Transverse colon (tissue), 4 donors: ENCODE measurements at regions not wholly inside any gene's neighbourhood (a gene's known extent, or its start where the extent isn't known, plus 50 kb on each side); places are given as distances from the start of the nearest gene placed in this dataset.

Experiments
- DNase-seq: peaks from one replicate; pipeline ENCODE4 v3.0.0-alpha.2; 2019
- H3K27ac ChIP-seq, 4 donors: fragments of 200-600 bp; sonication (generic); 2 replicates each; pipeline ENCODE4 v1.5.1; 2016 to 2018; ENCODE audit warnings: inconsistent platforms in 4 of 4
- H3K27me3 ChIP-seq: fragments of 200-600 bp; sonication (generic); 2 replicates; pipeline ENCODE4 v1.5.1; 2017; ENCODE audit warnings: inconsistent platforms
- H3K36me3 ChIP-seq, 4 donors: fragments of 200-600 bp; sonication (generic); 2 replicates each; pipeline ENCODE4 v1.5.1; 2017 to 2019; ENCODE audit warnings: inconsistent platforms in 4 of 4
- H3K4me1 ChIP-seq, 4 donors: fragments of 200-600 bp; sonication (generic); 2 replicates each; pipeline ENCODE4 v1.5.1; 2017 to 2020; ENCODE audit warnings: inconsistent platforms in 4 of 4
- H3K4me3 ChIP-seq, 4 donors: fragments of 200-600 bp; sonication (generic); 1 replicate in 1 of 4; 2 replicates in 3 of 4; pipeline versions ENCODE4 v1.5.1 to v1.6.1; 2017 to 2019; ENCODE audit warnings: inconsistent platforms in 4 of 4
- H3K9me3 ChIP-seq, 2 donors: fragments of 200-600 bp; sonication (generic); 2 replicates each; pipeline ENCODE4 v1.5.1; 2017 to 2019; ENCODE audit warnings: inconsistent platforms in 2 of 2
- CTCF ChIP-seq, 5 experiments: fragments of 200-600 bp in 3 of 5; fragments of 450-650 bp in 2 of 5; sonication (generic) in 3 of 5; IDR thresholded peaks; 1 replicate in 2 of 5; 2 replicates in 3 of 5; pipeline ENCODE4 v1.5.1; 2016 to 2017; ENCODE audit warnings: antibody characterized with exemption in 5 of 5, inconsistent platforms in 3 of 5, mild to moderate bottlenecking in 2 of 5, moderate library complexity in 1 of 5
- EP300 ChIP-seq: sonication (generic); formaldehyde crosslinking; IDR thresholded peaks from one replicate; pipeline ENCODE4 v1.6.1; 2017; ENCODE audit warnings: antibody characterized with exemption, low read depth
- POLR2A ChIP-seq: fragments of 450-650 bp; IDR thresholded peaks from one replicate; pipeline ENCODE4 v1.6.1; 2016; ENCODE audit warnings: antibody characterized with exemption, mild to moderate bottlenecking, moderate library complexity
- POLR2AphosphoS5 ChIP-seq, 3 donors: sonication (generic); formaldehyde crosslinking; IDR thresholded peaks; one replicate each; pipeline ENCODE4 v1.6.1; 2016; ENCODE audit warnings: antibody characterized with exemption in 3 of 3
- WGBS, 2 donors: methylation state at CpG; one replicate each; pipeline ENCODE4 v1.1.5; 2018; ENCODE audit warnings: low coverage in 1 of 2; 5-methylcytosine and 5-hydroxymethylcytosine counted together
- in situ Hi-C, 4 donors: fragments of 200-750 bp; cut with MboI; loops; one replicate each; pipeline versions ENCODE4 v1.15.0 to v1.15.1; 2017; ENCODE audit warnings: low sequenced_read_pairs in 3 of 4, low pct_ligation_motif_present in 1 of 4, low pct_unique_long_range_greater_than_20kb in 1 of 4
- intact Hi-C: fragments of 100-400 bp; cut with DNase I; formaldehyde crosslinking; loops from one replicate; pipeline ENCODE4 v1.15.1; 2023; ENCODE audit warnings: low total_unique reads

- Histone ChIP-seq H3K27ac (no peak overlapping the region), H3K27me3 (no peaks in the 10 kb centered on the region), H3K9me3 (no peaks in the 10 kb centered on the region), H3K4me3 (no peak overlapping the region), H3K4me1 (no peaks in the 10 kb centered on the region), H3K36me3 (no peaks in the 10 kb centered on the region)
- no peak for DNase-seq
- in situ Hi-C loops: no loop called here
- TF ChIP-seq POLR2AphosphoS5 (IDR thresholded peaks at IDR 0.05): no peak
- no peak for TF ChIP-seq POLR2A
- TF ChIP-seq CTCF (IDR thresholded peaks at IDR 0.05): no peak
- no peak for TF ChIP-seq EP300
- intact Hi-C loops: no loop called here
- 65 to 66% methylated on average over 2 of the region's 2 CpGs for WGBS, 2 donors
Measured at GRCh38 chr10:57884965-57885617, 382.6 kb downstream of the IPMK start.

GRCh38 chr10:57884407-57884806 lies 383.3 kb downstream of the IPMK start:
- no peak overlapping the region for H3K4me3 ChIP-seq
- in situ Hi-C loops: no loop called here
- no peaks in the 10 kb centered on the region for H3K9me3 ChIP-seq
- 35 to 39% methylated on average over 2 of the region's 2 CpGs for WGBS, 2 donors
- intact Hi-C loops: no loop called here
- TF ChIP-seq CTCF (IDR thresholded peaks at IDR 0.05): no peak
- no peak for TF ChIP-seq POLR2AphosphoS5 (IDR thresholded peaks at IDR 0.05)
- no peak for TF ChIP-seq POLR2A
- TF ChIP-seq EP300: no peak
- no peak overlapping the region for H3K27ac ChIP-seq
- H3K36me3 ChIP-seq: no peaks in the 10 kb centered on the region
- no peak for DNase-seq
- no peaks in the 10 kb centered on the region for H3K27me3 ChIP-seq
- no peaks in the 10 kb centered on the region for H3K4me1 ChIP-seq

- no peaks in the 10 kb centered on the region for H3K36me3 ChIP-seq
- H3K4me3 ChIP-seq: no peak overlapping the region
- intact Hi-C loops (no loop called here), in situ Hi-C loops (no loop called here)
- H3K27me3 ChIP-seq: no peaks in the 10 kb centered on the region
- H3K9me3 ChIP-seq: no peaks in the 10 kb centered on the region
- no peaks in the 10 kb centered on the region for H3K4me1 ChIP-seq
- no peak for TF ChIP-seq POLR2AphosphoS5 (IDR thresholded peaks at IDR 0.05)
- no peak for DNase-seq
- WGBS, 2 donors: 58 to 68% methylated on average over 1 of the region's 1 CpG
- H3K27ac ChIP-seq: no peak overlapping the region
Measured at GRCh38 chr10:57880446-57881227, 387.1 kb downstream of the IPMK start.

- no peaks in the 10 kb centered on the region for H3K27me3 ChIP-seq
- TF ChIP-seq CTCF (IDR thresholded peaks at IDR 0.05) (no peak), POLR2AphosphoS5 (IDR thresholded peaks at IDR 0.05) (no peak), EP300 (no peak), POLR2A (no peak)
- 40 to 84% methylated on average over 1 to 4 of the region's 4 CpGs for WGBS, 2 donors
Measured at GRCh38 chr10:57874810-57875209, 392.9 kb downstream of the IPMK start.

More at GRCh38 chr10:57874810-57875209, 392.9 kb downstream of the IPMK start:
- Histone ChIP-seq H3K27ac (no peak overlapping the region), H3K9me3 (no peaks in the 10 kb centered on the region), H3K4me3 (no peak overlapping the region), H3K4me1 (no peaks in the 10 kb centered on the region), H3K36me3 (no peaks in the 10 kb centered on the region)
- in situ Hi-C loops: no loop called here
- DNase-seq: no peak
- intact Hi-C loops: no loop called here
